RWPE2 (cell line): ENCODE measurements at regions not wholly inside any gene's neighbourhood (a gene's known extent, or its start where the extent isn't known, plus 50 kb on each side); places are given as distances from the start of the nearest gene placed in this dataset.
A peak's percentile ranks its signal among the peaks of the same experiment; 100 is the strongest.

Source experiments
- ATAC-seq: fragments of 200-7000 bp; cut with Tn5 transposase; 3 replicates; pipeline ENCODE4 v1.9.1; 2021; ENCODE audit warnings: low read depth
- DNase-seq: peaks from one replicate; pipeline ENCODE4 v3.0.0-alpha.2; 2020; ENCODE audit warnings: low spot score
- H3K27ac ChIP-seq: fragments of 450-650 bp; 2 replicates; pipeline ENCODE4 v1.5.1; 2017; ENCODE audit warnings: mild to moderate bottlenecking; ENCODE audit not compliant: poor library complexity, severe bottlenecking
- H3K27me3 ChIP-seq: fragments of 250-450 bp; sonication (Bioruptor Pico); 2 replicates; pipeline ENCODE4 v1.5.1; 2021; ENCODE audit warnings: mild to moderate bottlenecking, moderate library complexity; ENCODE audit not compliant: insufficient read depth, poor library complexity, severe bottlenecking
- H3K36me3 ChIP-seq: fragments of 250-450 bp; sonication (Bioruptor Pico); 2 replicates; pipeline ENCODE4 v1.5.1; 2020; ENCODE audit warnings: low read depth, mild to moderate bottlenecking, moderate library complexity
- H3K4me1 ChIP-seq: fragments of 250-450 bp; sonication (Bioruptor Pico); 2 replicates; pipeline ENCODE4 v1.5.1; 2021; ENCODE audit warnings: mild to moderate bottlenecking, moderate library complexity; ENCODE audit not compliant: insufficient read depth, poor library complexity, severe bottlenecking
- H3K4me3 ChIP-seq: fragments of 250-450 bp; sonication (Bioruptor Pico); 2 replicates; pipeline ENCODE4 v1.5.1; 2021; ENCODE audit warnings: mild to moderate bottlenecking, moderate library complexity; ENCODE audit not compliant: severe bottlenecking
- H3K9me3 ChIP-seq: fragments of 250-450 bp; sonication (Bioruptor Pico); 2 replicates; pipeline ENCODE4 v1.5.1; 2021; ENCODE audit warnings: mild to moderate bottlenecking, moderate library complexity; ENCODE audit not compliant: severe bottlenecking
- TF ChIP-seq, protein P1 (sequence below): fragments of 450-650 bp; IDR thresholded peaks from one replicate; pipeline ENCODE4 v1.5.1; 2017; ENCODE audit warnings: mild to moderate bottlenecking, moderate library complexity; ENCODE audit not compliant: poor library complexity, severe bottlenecking

GRCh38 chr2:236863729-236864126 lies 222.0 kb upstream of the COPS8 start:
- Histone ChIP-seq H3K36me3 (no peaks in the 10 kb centered on the region), H3K9me3 (no peaks in the 10 kb centered on the region), H3K4me1 (peaks cover 3% of the 10 kb centered on the region), H3K27me3 (no peaks in the 10 kb centered on the region), H3K27ac (peak overlapping the region; percentile 4), H3K4me3 (no peak overlapping the region)
- ATAC-seq (no peak), DNase-seq (no peak)
- TF ChIP-seq, protein P1, sequence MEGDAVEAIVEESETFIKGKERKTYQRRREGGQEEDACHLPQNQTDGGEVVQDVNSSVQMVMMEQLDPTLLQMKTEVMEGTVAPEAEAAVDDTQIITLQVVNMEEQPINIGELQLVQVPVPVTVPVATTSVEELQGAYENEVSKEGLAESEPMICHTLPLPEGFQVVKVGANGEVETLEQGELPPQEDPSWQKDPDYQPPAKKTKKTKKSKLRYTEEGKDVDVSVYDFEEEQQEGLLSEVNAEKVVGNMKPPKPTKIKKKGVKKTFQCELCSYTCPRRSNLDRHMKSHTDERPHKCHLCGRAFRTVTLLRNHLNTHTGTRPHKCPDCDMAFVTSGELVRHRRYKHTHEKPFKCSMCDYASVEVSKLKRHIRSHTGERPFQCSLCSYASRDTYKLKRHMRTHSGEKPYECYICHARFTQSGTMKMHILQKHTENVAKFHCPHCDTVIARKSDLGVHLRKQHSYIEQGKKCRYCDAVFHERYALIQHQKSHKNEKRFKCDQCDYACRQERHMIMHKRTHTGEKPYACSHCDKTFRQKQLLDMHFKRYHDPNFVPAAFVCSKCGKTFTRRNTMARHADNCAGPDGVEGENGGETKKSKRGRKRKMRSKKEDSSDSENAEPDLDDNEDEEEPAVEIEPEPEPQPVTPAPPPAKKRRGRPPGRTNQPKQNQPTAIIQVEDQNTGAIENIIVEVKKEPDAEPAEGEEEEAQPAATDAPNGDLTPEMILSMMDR = no peak

DNA sequence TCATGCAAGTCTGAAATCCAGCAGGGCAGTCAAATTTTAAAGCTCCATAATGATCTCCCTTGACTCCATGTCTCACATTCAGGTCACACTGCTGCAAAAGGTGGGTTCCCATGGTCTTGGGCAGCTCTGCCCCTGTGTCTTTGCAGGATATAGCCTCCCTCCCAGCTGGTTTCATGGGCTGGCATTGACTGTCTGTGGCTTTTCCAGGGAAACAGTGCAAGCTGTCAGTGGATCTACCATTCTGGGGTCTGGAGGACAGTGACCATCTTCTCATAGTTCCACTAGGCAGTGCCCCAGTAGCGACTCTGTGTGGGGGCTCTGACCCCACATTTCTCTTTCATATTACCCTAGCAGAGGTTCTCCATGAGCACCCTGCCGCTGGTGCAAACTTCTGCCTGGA lies 220.6 kb upstream of the COPS8 start:
- no peak overlapping the region for H3K4me3 ChIP-seq
- H3K27ac ChIP-seq = no peak overlapping the region
- no peak for ATAC-seq
- H3K9me3 ChIP-seq = no peaks in the 10 kb centered on the region
- TF ChIP-seq, protein P1 = no peak
- H3K36me3 ChIP-seq = no peaks in the 10 kb centered on the region
- H3K27me3 ChIP-seq = no peaks in the 10 kb centered on the region
- peak; percentile 7 for DNase-seq
- H3K4me1 ChIP-seq = peaks cover 3% of the 10 kb centered on the region

GRCh38 chr2:236866542-236867340 lies 218.9 kb upstream of the COPS8 start:
- no peaks in the 10 kb centered on the region for H3K9me3 ChIP-seq

DNA sequence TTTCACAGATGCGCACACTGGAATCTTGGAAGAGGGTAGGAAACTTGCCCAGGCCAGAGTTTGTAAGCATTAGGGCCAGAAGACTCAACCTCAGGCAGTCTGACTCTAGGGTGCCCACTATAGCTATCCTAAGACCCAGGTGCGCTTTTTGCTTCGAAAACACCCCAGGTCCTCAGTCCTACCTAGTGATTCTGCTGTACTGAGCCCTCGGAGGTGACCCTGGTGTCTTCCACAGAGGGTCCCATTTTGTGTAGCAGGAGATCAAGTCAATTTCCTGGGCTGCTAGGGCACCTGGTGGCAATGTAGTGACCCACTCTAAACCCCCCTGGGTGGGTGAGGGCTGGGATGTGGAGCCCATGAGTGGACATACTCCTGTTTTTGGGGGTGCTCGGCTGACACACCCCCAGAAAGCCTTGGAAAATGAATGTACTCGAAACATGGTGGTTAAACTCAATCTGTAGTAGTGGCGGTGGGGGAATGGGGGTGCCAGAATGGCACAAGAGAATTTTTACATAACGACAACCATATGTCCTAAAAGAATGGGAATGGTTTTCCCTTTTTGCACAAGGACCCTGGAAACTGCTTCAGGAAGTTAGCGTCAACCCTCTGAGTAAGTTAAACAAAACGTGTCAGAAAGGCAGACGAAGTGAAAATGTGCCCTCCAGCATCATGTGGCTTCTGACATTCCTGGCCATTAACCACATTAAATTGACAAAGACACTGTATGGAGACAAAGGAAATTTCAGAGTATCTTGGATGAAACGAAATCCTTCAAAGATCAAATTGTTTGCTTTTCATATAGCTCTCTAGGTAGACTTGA lies 218.0 kb upstream of the COPS8 start:
- ATAC-seq (no peak), DNase-seq (peak; percentile 15)
- no peaks in the 10 kb centered on the region for H3K27me3 ChIP-seq
- no peaks in the 10 kb centered on the region for H3K36me3 ChIP-seq
- H3K4me3 ChIP-seq = no peak overlapping the region
- no peaks in the 10 kb centered on the region for H3K9me3 ChIP-seq
- TF ChIP-seq, protein P1 = no peak
- H3K4me1 ChIP-seq = peaks cover 20% of the 10 kb centered on the region
- H3K27ac ChIP-seq = no peak overlapping the region

More at GRCh38 chr2:236866542-236867340, 218.9 kb upstream of the COPS8 start:
- ATAC-seq (no peak), DNase-seq (peak; percentile 25)
- no peaks in the 10 kb centered on the region for H3K27me3 ChIP-seq
- no peak overlapping the region for H3K27ac ChIP-seq
- no peaks in the 10 kb centered on the region for H3K36me3 ChIP-seq
- TF ChIP-seq, protein P1 = no peak
- no peak overlapping the region for H3K4me3 ChIP-seq
- H3K4me1 ChIP-seq = peaks cover 12% of the 10 kb centered on the region

- no peaks in the 10 kb centered on the region for H3K9me3 ChIP-seq
- no peaks in the 10 kb centered on the region for H3K36me3 ChIP-seq
- H3K27ac ChIP-seq = peak overlapping the region; percentile 92
- TF ChIP-seq, protein P1 = no peak
- no peaks in the 10 kb centered on the region for H3K27me3 ChIP-seq
- no peak overlapping the region for H3K4me3 ChIP-seq
- DNase-seq (no peak), ATAC-seq (no peak)
- H3K4me1 ChIP-seq = peaks cover 17% of the 10 kb centered on the region
Measured at GRCh38 chr2:236870370-236870769, 215.3 kb upstream of the COPS8 start.
